Right ventricle myocardium superior (tissue), 1 donor: ENCODE measurements at regions not wholly inside any gene's neighbourhood (a gene's known extent, or its start where the extent isn't known, plus 50 kb on each side); places are given as distances from the start of the nearest gene placed in this dataset.

Experiments
- ATAC-seq: fragments of 200-7000 bp; cut with Tn5 transposase; one replicate; pipeline ENCODE4 v1.9.1; 2020; ENCODE audit warnings: mild to moderate bottlenecking; ENCODE audit not compliant: poor library complexity
- DNase-seq: peaks from one replicate; pipeline ENCODE4 v3.0.0-alpha.2; 2020
- intact Hi-C: fragments of 100-400 bp; cut with DNase I; formaldehyde crosslinking; loops from one replicate; pipeline ENCODE4 v1.11.2; 2022
- donor health status: DM: no; HTN: yes; CAD: no; lungs with severe emphysema.

DNA sequence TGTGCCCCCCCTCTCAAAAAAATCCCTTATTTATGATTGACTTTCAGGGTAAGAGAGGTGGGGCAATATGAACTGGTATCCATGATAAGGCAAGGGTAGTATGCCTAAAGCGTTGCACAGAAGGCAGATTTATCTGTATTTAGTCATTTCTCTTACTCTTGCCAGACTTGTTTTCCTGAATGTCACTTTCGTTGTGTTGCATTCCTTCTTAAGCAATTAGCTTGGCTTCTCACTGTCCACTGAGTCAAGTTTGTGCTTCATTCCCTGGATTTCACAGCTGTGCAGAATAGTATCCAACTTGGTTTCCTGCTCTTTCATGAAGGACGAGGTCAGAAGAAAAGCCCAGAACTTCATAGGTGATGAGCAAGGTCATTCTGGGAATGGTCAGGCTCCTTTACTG, 301.5 kb upstream of the ACTBL2 start:
- intact Hi-C loops = loop anchor here (5.0 to 10.0 kb wide), 2 partner anchors 98 to 479 kb away; no protein-coding TSS in a partner anchor
- ATAC-seq (peak; percentile 26), DNase-seq (no peak)

DNA sequence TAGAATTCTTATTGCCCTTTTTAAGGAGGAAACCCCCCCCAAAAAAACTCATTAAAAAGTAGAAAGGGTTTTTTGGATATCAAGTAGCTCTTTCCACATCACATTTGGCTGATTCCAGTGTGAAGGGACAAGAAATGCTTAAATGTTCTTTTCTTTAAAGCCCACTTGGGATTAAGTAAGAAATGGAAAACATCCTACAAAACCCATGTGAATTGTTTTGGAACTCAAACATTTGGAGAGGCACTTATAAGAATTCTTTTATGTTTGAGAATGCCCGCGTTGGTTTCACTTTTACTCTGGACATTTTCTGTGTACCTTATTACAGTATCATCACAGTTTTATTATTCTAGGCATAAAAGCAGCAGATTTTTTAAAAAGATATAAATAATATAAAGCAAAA, 301.1 kb upstream of the ACTBL2 start:
- ATAC-seq (peak; percentile 44), DNase-seq (no peak)

DNA sequence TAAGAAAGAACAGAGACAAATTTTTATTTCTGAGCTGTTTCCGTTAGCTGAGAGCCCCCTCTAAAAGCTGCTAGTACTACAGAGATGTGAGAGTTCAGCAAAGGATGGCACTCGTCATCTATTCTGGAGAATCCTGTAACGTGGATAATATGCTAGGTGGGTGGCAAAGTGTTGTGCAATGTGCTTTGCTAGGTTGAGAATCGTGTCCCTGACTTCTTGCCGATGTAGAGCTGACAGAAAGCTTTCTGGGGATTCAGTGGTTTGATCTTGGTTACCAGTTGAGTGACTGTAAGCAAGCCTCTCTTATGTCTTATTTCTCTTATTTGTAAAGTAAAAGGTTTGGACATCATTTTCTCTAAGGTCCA, 298.3 kb upstream of the ACTBL2 start:
- DNase-seq = no peak
- ATAC-seq = no peak
- intact Hi-C loops = loop anchor here (5.0 to 10.0 kb wide), 2 partner anchors 101 to 476 kb away; no protein-coding TSS in a partner anchor

More for the DNA sequence above, 301.1 kb upstream of the ACTBL2 start:
- intact Hi-C loops = loop anchor here (5.0 to 10.0 kb wide), 2 partner anchors 99 to 479 kb away; no protein-coding TSS in a partner anchor

DNA sequence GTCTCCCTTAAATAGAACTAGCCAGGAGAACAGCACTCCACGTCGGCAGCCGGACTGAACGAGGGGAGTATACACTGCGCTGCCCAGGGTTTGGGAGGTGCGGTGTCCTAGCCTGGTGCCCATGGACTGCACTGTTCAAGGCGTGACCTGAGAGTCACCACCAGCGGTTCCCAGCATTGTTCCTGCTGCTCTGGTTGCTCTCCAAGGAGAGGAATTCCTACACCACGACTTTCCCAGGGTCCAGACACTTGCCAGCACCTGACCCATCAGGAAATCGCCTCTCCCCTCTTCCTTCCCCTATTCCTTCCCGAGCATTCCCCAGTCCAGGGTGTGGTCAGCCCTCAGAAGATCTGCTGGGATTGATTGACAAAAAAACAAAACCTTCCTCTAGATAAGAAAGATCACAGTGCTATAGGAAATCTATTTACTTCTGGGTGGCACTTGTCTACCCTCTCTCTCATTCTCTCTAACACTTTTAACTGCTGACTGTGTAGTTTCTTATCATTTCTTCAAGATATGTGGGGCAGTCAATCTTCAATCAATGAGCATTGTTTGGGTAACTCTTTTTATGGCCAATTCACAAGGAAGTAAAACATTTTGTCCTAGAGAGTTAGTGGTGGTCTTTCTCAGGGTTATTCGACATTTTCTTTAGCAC, 297.8 kb upstream of the ACTBL2 start:
- DNase-seq (peak; percentile 38), ATAC-seq (peak; percentile 19)
- intact Hi-C loops = loop anchor here (5.0 to 10.0 kb wide), 2 partner anchors 102 to 476 kb away; no protein-coding TSS in a partner anchor

DNA sequence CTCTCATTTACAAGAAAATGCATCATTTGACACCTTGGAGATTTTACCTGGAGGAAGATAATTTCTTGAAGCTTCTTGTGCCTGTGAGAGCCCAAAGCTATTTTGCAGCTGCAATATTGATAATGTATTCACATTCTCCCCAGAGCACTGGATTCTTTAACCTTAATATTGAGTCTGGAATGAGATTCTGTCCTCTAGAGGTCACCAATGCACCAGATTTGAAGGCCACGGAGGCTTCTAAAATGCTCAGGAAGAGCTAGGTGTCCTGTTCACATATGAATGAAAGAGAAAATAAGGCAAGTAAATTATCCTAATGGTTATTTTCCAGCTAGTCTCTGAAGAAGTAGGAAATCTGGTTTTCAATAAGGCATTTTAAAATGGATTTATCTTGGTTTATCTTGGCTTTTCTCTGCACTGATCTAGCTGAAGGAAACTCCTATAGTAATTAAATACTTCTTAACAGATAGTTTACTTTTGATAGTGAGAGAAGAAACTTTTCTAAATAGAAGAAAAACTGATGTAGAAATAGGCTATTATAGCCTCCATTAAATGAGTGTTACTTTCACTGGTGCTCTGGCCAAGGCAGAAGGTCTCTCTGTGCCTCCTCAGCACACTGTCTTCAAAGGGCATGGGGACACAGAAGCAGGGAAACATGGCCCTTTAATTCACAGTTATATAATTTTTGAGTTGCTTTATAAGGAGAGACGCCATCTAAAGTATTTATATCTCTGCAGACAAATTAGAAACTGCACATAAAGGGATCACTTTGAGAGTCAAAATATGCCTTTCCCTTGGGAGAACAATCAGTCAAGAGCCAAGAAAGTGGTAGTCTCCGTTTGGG, 297.0 kb upstream of the ACTBL2 start:
- ATAC-seq (peak; percentile 87), DNase-seq (no peak)
- intact Hi-C loops = loop anchor here (2.0 to 10.0 kb wide), 4 partner anchors 103 to 681 kb away; partner anchors contain the start of gene PLK2

DNA sequence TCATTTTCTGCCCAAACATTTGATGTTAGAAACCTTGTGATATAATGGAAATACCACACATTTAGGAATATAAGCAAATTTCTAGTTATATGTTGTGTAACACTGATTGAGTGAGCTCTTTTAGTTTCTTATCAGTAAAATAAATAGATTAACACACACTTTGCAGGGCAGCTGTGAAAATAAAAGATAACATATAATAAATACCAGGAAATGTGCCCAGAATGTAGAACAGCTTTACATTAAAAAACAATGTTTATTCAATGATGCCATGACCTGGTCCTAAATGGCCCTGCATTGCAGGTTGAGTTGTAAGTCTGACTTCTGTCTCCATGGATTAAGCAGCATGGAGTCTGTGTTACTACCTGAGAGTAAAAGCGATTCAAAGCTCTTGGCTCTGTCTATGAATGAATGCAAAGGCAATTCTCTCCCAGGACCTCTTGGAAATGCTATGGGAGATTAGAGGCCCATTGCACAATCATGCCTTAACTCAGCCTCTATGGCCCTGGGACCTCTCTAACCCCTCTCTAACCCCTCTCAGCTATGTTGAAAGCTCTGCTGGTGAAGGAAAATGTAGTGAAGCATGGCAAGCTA, 296.0 kb upstream of the ACTBL2 start:
- ATAC-seq = no peak
- DNase-seq = no peak
- intact Hi-C loops = loop anchor here (2.0 to 5.0 kb wide), 2 partner anchors 281 to 682 kb away; partner anchors contain the start of gene PLK2

DNA sequence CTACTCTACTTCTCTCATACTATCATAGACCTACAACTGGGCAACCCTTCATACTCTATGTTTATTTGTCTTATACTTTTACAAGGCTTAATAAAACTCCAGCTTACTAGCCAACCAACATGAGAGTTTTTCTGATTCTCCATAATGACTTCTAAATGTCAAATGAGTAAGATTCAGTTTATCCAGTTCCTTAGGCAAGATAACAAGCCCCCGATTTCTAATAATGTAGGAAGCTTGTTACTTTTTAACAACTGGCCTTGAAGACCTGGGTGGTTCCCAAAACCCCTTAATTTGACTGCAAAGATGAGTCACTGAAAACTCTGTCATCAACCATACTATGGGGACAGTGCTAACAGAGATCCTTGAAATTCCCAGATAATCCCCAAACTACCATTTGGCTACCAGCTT, 294.6 kb upstream of the ACTBL2 start:
- no peak for ATAC-seq
- intact Hi-C loops = loop anchor here (5.0 kb wide), 1 partner anchor 280 kb away; no protein-coding TSS in a partner anchor
- no peak for DNase-seq

DNA sequence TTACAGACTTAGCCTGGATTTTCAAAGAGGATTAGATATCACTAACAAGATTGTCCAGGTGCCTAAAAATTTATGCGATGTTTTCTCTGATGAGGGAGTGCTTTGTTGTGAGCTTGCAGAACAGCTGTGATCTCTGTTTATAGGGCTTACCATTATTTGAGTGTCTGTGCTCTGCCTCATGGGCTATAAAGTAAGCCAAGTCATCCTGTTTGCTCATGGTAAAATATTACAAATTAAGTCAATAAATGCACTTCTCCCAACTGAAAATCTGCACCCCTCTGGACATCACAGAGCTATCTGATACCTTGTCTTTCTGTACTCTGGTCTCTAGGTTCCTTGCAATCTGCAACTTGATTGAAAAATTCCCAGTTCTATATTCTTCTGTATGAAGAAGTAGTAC, 293.4 kb upstream of the ACTBL2 start:
- intact Hi-C loops = loop anchor here (5.0 kb wide), 1 partner anchor 279 kb away; no protein-coding TSS in a partner anchor
- DNase-seq (no peak), ATAC-seq (no peak)

DNA sequence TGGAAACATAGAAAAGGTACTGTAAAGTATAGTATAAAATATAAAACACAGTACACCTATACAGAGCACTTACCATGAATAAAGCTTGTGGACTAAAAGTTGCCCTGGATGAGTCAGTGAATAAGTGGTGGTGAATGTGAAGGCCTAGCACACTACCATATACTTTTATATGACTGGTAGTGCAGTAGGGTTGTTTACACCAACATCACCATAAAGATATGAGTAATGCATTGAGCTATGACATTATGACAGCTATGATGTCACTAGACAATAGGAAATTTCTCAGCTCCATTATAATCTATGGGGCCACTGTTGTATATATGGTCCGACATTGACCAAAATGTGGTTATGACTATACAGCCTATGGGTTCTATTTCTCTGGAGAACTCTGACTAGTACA, 291.8 kb upstream of the ACTBL2 start:
- no peak for DNase-seq
- intact Hi-C loops = no loop called here
- no peak for ATAC-seq

DNA sequence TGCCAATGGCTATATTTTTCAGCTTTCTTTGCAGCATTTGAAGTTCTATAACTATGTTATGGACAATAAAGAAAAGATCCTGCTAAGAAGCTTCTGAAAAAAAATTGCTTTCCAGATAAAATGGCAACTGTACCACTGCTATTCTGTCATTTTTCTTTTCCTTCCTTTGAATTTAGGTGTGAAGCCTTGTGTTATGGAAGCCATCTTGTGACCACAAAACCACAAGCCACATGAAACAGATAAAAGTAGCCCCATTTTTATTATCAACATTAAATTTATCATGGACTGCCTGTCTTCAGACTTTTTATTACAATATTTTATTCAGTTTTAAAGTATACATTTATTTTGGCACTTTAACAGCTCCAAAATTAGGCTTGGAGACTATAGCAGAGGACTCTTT, 289.9 kb upstream of the ACTBL2 start:
- ATAC-seq = no peak
- intact Hi-C loops = no loop called here
- DNase-seq = no peak

DNA sequence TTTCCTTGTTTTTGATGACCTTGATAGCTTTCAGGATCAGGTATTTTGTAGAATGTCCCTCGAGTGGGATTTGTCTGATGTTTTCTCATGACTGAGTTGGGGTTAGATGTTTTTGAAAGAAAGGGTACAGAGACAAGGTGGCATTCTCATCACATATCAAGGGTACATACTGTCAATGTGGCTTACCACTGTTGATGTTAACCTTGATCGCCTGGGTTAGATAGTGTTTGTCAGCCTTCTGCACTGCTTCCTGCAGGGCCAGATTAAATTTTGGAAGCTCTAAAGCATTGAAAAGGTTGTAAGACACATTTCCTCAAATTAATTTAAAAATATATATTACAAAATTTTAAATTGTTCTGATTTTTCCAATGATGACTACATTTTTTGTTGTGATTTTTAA, 287.4 kb upstream of the ACTBL2 start:
- ATAC-seq (no peak), DNase-seq (no peak)
- intact Hi-C loops = no loop called here

DNA sequence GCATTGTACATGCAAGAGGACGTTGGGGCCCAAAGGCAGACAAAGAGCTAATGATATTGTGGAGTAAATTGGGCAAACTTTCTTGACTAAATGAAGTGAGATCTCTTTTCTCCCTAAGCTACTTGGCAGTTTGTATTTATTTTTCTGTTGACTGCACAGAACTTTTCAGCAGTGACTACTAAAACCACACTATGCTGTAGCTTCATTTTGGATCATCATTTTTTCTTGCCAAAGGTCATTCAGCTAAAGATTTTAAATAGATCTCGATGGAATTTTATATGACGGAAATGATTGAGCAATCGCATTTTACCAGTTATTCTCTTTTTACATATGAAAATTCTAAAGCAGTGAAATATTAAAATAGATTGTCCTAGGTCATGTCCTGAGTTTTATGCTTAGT, 286.1 kb upstream of the ACTBL2 start:
- DNase-seq (no peak), ATAC-seq (no peak)
- intact Hi-C loops = loop anchor here (10.0 kb wide), 1 partner anchor 104 kb away; no protein-coding TSS in a partner anchor

DNA sequence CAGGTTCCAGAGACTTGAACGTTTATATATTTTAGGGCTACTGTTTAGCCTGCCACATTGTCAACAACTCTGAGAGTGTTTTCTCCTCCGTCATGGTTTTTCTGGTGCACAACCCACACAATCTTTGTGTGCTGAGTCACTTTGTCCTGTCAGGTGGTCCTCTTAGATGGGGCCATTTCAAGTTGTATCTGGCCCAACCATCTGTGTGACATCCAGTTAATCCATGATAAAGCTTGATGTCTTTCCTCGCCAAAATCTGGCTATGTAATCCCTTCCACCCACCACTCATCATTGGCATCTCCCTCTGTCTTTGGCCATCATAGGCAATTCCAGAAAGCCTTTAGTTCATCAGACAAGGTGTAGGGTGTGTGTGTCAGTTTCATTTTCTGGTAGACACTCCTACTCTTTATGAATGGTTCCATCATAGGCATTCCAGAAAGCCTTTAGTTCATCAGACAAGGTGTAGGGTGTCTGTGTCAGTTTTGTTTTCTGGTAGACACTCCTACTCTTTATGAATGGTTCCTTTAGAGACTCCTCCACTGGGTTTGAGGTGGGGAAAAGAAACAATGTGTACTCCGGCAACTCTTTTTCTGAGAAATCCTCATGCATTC, 282.0 kb upstream of the ACTBL2 start:
- intact Hi-C loops = loop anchor here (10.0 kb wide), 1 partner anchor 100 kb away; no protein-coding TSS in a partner anchor
- ATAC-seq (no peak), DNase-seq (no peak)

DNA sequence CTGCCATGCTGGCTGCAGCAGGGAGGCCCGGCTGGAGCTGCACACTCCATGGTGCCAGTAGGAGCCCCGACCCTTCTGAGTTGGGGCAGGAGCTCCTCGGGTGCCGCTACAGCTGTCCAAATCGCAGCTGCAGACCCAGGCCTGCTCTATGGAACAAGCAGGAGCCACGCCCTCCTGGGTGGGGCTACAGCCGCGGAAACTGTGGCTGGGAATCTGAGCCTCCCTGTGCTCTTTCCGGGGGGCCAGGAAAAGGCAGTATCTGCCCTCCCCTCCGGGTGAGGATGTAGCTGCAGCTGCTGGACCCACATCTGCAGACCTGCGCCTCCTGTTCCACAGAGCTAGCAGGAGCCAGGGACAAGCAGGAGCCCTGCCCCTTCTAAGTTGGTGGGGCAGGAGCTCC, 278.9 kb upstream of the ACTBL2 start:
- intact Hi-C loops = loop anchor here (10.0 kb wide), 1 partner anchor 97 kb away; no protein-coding TSS in a partner anchor
- ATAC-seq (no peak), DNase-seq (peak; percentile 35)

DNA sequence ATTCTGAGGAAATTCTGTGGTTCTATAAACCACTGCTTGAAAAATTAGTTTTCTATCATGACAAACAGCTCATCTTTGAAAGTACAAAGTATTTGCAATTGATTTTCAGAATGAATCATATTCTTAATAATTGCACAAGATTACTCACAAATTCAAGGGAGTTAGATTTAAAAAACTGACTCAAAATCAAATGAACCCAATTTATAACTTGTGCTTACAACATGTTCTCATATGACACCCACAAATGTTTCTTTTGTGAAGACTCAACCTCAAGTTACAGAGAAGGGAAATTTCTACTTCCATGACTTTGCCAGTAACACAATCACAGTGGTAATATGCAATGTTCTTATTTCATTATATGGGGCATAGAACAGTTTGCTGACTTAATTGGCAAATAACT, 272.0 kb upstream of the ACTBL2 start:
- DNase-seq (no peak), ATAC-seq (no peak)
- intact Hi-C loops = no loop called here

DNA sequence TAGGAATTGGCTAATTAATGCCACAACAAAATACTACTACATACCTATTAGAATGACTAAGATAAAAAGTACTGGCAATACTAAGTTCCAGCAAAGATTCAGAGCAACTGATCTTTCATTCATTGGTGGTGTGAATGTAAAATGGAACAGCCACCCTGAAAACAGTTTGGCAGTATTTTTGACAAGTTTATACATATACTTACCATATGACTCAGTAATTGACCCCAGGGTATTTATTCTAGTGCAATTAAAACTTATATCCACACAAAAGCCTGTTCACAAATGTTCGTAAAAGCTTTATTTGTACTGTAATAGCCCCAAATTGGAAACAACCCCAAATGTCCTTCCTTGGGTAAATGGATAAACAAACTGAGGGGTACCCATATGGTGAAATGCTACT, 270.8 kb upstream of the ACTBL2 start:
- intact Hi-C loops = no loop called here
- no peak for ATAC-seq

DNA sequence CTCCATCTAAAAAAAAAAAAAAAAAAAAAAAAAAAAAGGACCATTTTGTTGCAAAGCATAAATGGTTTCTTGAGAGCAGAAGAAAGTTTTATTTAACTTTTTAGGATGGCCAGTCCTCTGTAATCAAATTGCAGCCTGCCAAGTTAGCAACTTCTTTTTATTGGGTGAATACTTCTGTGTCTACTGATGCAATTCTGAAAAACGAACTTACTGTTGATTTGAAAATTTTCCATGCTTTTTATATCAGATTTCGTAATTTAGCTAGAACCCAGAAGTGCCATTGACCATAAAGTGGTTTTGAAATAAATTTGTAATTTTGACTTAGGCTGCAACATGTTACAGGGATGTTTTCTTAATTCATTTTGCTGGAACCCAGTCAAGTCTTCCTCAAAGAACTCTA, 269.1 kb upstream of the ACTBL2 start:
- intact Hi-C loops = no loop called here
- DNase-seq = no peak
- ATAC-seq = no peak

More for the DNA sequence above, 270.8 kb upstream of the ACTBL2 start:
- no peak for DNase-seq

DNA sequence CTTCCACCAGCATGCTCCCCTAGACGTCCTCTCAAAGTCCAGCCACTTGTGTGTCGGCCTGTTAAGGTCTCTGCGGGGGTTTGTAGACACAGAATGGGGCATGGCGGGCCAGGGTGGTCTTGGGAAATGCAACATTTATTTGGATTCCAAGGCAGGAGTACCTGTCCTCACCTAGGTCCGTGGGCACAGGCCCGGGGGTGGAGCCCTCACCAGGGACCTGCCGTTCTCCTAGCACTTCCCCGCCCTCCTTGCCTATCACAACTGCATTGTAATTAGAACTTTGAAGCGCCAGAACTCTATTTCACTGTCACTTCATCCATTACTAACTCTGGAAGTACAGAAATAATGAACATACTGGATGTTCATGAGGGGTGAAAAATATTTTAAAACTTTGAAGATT, 268.3 kb upstream of the ACTBL2 start:
- ATAC-seq (no peak), DNase-seq (no peak)
- intact Hi-C loops = no loop called here

DNA sequence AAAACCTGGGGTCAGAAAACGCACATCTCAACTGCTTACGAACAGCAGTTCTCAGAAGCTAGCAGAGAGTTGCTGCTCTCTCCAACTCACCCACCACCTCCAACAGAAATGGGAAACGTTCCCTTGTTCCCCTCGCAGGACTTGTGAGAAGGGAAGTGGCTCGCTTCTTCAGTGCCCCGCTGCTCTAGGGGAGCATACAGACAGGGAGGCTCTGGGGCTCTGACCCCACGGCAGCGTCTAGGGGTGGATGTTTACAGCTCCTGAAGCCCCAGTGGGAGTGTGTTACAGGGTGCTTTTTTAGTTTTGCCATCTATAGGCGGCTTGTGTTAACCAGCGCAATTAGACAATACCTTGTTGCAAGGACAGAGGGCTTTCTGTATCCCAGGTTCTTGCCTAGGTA, 267.7 kb upstream of the ACTBL2 start:
- DNase-seq = no peak
- intact Hi-C loops = no loop called here
- ATAC-seq = no peak
